Gastrocnemius medialis (tissue), 4 donors: ENCODE measurements at regions not wholly inside any gene's neighbourhood (a gene's known extent, or its start where the extent isn't known, plus 50 kb on each side); places are given as distances from the start of the nearest gene placed in this dataset.

Source experiments
- ATAC-seq, 2 donors: fragments of 150-250 bp; one replicate each; pipeline ENCODE4 v1.9.1; 2016
- DNase-seq, 2 donors: peaks; one replicate each; pipeline ENCODE4 v3.0.0-alpha.2; 2019
- H3K27ac ChIP-seq, 4 donors: fragments of 200-600 bp; sonication (generic); 1 replicate in 1 of 4; 2 replicates in 3 of 4; pipeline ENCODE4 v1.5.1; 2016 to 2018; ENCODE audit warnings: mild to moderate bottlenecking in 2 of 4, moderate library complexity in 1 of 4
- H3K27me3 ChIP-seq, 3 donors: fragments of 200-600 bp; sonication (generic) in 2 of 3; 1 replicate in 1 of 3; 2 replicates in 2 of 3; pipeline versions ENCODE4 v1.5.1 to v1.6.0; 2016 to 2019; ENCODE audit warnings: mild to moderate bottlenecking in 1 of 3, moderate library complexity in 1 of 3
- H3K36me3 ChIP-seq, 2 donors: fragments of 200-600 bp; sonication (generic) in 1 of 2; one replicate each; pipeline ENCODE4 v1.5.1; 2017 to 2018
- H3K4me1 ChIP-seq, 2 donors: fragments of 200-600 bp; sonication (generic) in 1 of 2; one replicate each; pipeline ENCODE4 v1.5.1; 2016 to 2017; ENCODE audit warnings: mild to moderate bottlenecking in 2 of 2
- H3K4me3 ChIP-seq, 4 donors: fragments of 200-600 bp; sonication (generic) in 3 of 4; 1 replicate in 1 of 4; 2 replicates in 3 of 4; pipeline ENCODE4 v1.5.1; 2016 to 2019; ENCODE audit warnings: mild to moderate bottlenecking in 2 of 4
- H3K9me3 ChIP-seq, 3 donors: fragments of 200-600 bp; sonication (generic) in 2 of 3; 1 replicate in 1 of 3; 2 replicates in 2 of 3; pipeline ENCODE4 v1.5.1; 2016 to 2019
- CTCF ChIP-seq, 5 experiments: fragments of 450-650 bp in 3 of 5; fragments of 200-600 bp in 2 of 5; sonication (generic) in 2 of 5; IDR thresholded peaks in 4 of 5; conservative IDR thresholded peaks in 1 of 5; 1 replicate in 4 of 5; 2 replicates in 1 of 5; pipeline ENCODE4 v1.5.1; 2016 to 2019; ENCODE audit warnings: antibody characterized with exemption in 5 of 5, mild to moderate bottlenecking in 3 of 5, moderate library complexity in 3 of 5
- POLR2A ChIP-seq, 2 donors: fragments of 450-650 bp; IDR thresholded peaks; one replicate each; pipeline ENCODE4 v1.6.1; 2017; ENCODE audit warnings: antibody characterized with exemption in 2 of 2, mild to moderate bottlenecking in 2 of 2, moderate library complexity in 2 of 2
- in situ Hi-C, 4 donors: fragments of 200-750 bp; cut with MboI; loops; one replicate each; pipeline versions ENCODE4 v1.15.0 to v1.8.0; 2017; ENCODE audit warnings: low sequenced_read_pairs in 4 of 4
- intact Hi-C: fragments of 100-400 bp; cut with DNase I; formaldehyde crosslinking; loops from one replicate; pipeline ENCODE4 v1.15.1; 2023; ENCODE audit warnings: low total_unique reads

GRCh38 chr7:113764401-113765035 lies 154.3 kb downstream of the PPP1R3A start:
- H3K4me1 ChIP-seq: peaks cover 6 to 10% of the 10 kb centered on the region in 2 donors
- H3K9me3 ChIP-seq: no peaks in the 10 kb centered on the region
- DNase-seq: no peak
- H3K27ac ChIP-seq: no peak overlapping the region
- no peak for ATAC-seq
- H3K36me3 ChIP-seq: no peaks in the 10 kb centered on the region
- no peaks in the 10 kb centered on the region for H3K27me3 ChIP-seq
- in situ Hi-C loops: loop anchor here in 2 of 4 donors (5.0 to 25.0 kb wide), 2 partner anchors 163 to 173 kb away; no protein-coding TSS in a partner anchor
- no peak overlapping the region for H3K4me3 ChIP-seq
- no peak for TF ChIP-seq CTCF (IDR thresholded peaks at IDR 0.05 in 4 of 5, conservative IDR thresholded peaks at IDR 0.05 in 1 of 5)
- no peak for TF ChIP-seq POLR2A (IDR thresholded peaks at IDR 0.05)
- intact Hi-C loops: no loop called here

GRCh38 chr7:113763226-113763625 lies 155.6 kb downstream of the PPP1R3A start:
- TF ChIP-seq POLR2A (IDR thresholded peaks at IDR 0.05) (no peak), CTCF (IDR thresholded peaks at IDR 0.05 in 4 of 5, conservative IDR thresholded peaks at IDR 0.05 in 1 of 5) (no peak)
- intact Hi-C loops: no loop called here
- no peak overlapping the region for H3K27ac ChIP-seq

GRCh38 chr7:113756250-113756649 lies 162.6 kb downstream of the PPP1R3A start:
- H3K36me3 ChIP-seq: no peaks in the 10 kb centered on the region
- no peak overlapping the region for H3K4me3 ChIP-seq
- no peaks in the 10 kb centered on the region for H3K9me3 ChIP-seq
- TF ChIP-seq CTCF (IDR thresholded peaks at IDR 0.05 in 4 of 5, conservative IDR thresholded peaks at IDR 0.05 in 1 of 5) (no peak), POLR2A (IDR thresholded peaks at IDR 0.05) (no peak)
- intact Hi-C loops: no loop called here
- no peak for DNase-seq
- in situ Hi-C loops: loop anchor here in 1 of 4 donors (25.0 kb wide), 1 partner anchor 181 kb away; no protein-coding TSS in a partner anchor
- no peaks in the 10 kb centered on the region for H3K27me3 ChIP-seq
- H3K4me1 ChIP-seq: peaks cover 0 to 4% of the 10 kb centered on the region in 2 donors
- no peak overlapping the region for H3K27ac ChIP-seq
- ATAC-seq: no peak

More at GRCh38 chr7:113763226-113763625, 155.6 kb downstream of the PPP1R3A start:
- no peaks in the 10 kb centered on the region for H3K36me3 ChIP-seq
- H3K9me3 ChIP-seq: no peaks in the 10 kb centered on the region
- ATAC-seq (no peak), DNase-seq (no peak)
- peaks cover under 1 to 1% of the 10 kb centered on the region in 2 donors for H3K4me1 ChIP-seq
- no peak overlapping the region for H3K4me3 ChIP-seq
- in situ Hi-C loops: loop anchor here in 1 of 4 donors (25.0 kb wide), 1 partner anchor 174 kb away; no protein-coding TSS in a partner anchor
- H3K27me3 ChIP-seq: no peaks in the 10 kb centered on the region

GRCh38 chr7:113752689-113753088 lies 166.1 kb downstream of the PPP1R3A start:
- Histone ChIP-seq H3K9me3 (no peaks in the 10 kb centered on the region), H3K4me1 (peaks cover 0 to 4% of the 10 kb centered on the region in 2 donors), H3K27me3 (no peaks in the 10 kb centered on the region), H3K36me3 (no peaks in the 10 kb centered on the region), H3K27ac (no peak overlapping the region), H3K4me3 (no peak overlapping the region)
- in situ Hi-C loops (loop anchor here in 1 of 4 donors (25.0 kb wide), 1 partner anchor 185 kb away; no protein-coding TSS in a partner anchor), intact Hi-C loops (no loop called here)
- DNase-seq (no peak), ATAC-seq (no peak)
- TF ChIP-seq CTCF (IDR thresholded peaks at IDR 0.05 in 4 of 5, conservative IDR thresholded peaks at IDR 0.05 in 1 of 5) (no peak), POLR2A (IDR thresholded peaks at IDR 0.05) (no peak)
